ENCODE measurements at regions not wholly inside any gene's neighbourhood (a gene's known extent, or its start where the extent isn't known, plus 50 kb on each side); places are given as distances from the start of the nearest gene placed in this dataset.

GRCh38 chr1:213661302-213661701, 326.5 kb upstream of the PROX1 start:
- H3K4me1 ChIP-seq (ENCODE audit: insufficient read depth, low read length): no peaks in the 10 kb centered on the region
- no peaks in the 10 kb centered on the region for H3K36me3 ChIP-seq (ENCODE audit: low read depth, low read length)
- no peak for ATAC-seq

GRCh38 chr1:213666113-213666512, 321.7 kb upstream of the PROX1 start:
- intact Hi-C loops (cut with micrococcal nuclease): no loop called here
- TF ChIP-seq EZH2 (IDR thresholded peaks at IDR 0.05; ENCODE audit: low read length, unreplicated experiment) (no peak), EZH2phosphoT487 (IDR thresholded peaks at IDR 0.05; ENCODE audit: borderline replicate concordance, low read length) (no peak), CTCF (conservative IDR thresholded peaks at IDR 0.05; ENCODE audit: low read depth, low read length) (peak; percentile 20; the same call in 1 of the 2 replicates)
- no peak for ATAC-seq
- Histone ChIP-seq H3K4me1 (ENCODE audit: insufficient read depth, low read length) (no peaks in the 10 kb centered on the region), H3F3A (ENCODE audit: low read length, unreplicated experiment) (no peaks in the 10 kb centered on the region), H3K36me3 (ENCODE audit: low read depth, low read length) (no peaks in the 10 kb centered on the region), H3K4me2 (ENCODE audit: low read length) (no peak overlapping the region), H4K20me1 (ENCODE audit: low read length) (no peaks in the 10 kb centered on the region), H3K27me3 (ENCODE audit: low read length) (peaks cover 25% of the 10 kb centered on the region; the same call in 1 of the 2 replicates), H3K27ac (ENCODE audit: low read length) (no peak overlapping the region), H3K9me3 (ENCODE audit: low read length) (no peaks in the 10 kb centered on the region), H3K4me3 (ENCODE audit: low read length) (no peak overlapping the region), H3K9ac (ENCODE audit: low read length) (no peak overlapping the region), H2AFZ (ENCODE audit: low read length) (no peak overlapping the region), H3K79me2 (ENCODE audit: low read length) (no peaks in the 10 kb centered on the region), H3K9me2 (replicated peaks; ENCODE audit: low read length) (no peaks in the 10 kb centered on the region)
- no TSS peak for BruUV-seq (replicated peaks)
- ChIA-PET POLR2A (ENCODE audit: unreplicated experiment) (no interaction called here), CTCF (no interaction called here)
- no peak for DNase-seq

More at GRCh38 chr1:213661302-213661701, 326.5 kb upstream of the PROX1 start:
- Histone ChIP-seq H3K4me3 (ENCODE audit: low read length) (no peak overlapping the region), H3K9me3 (ENCODE audit: low read length) (no peaks in the 10 kb centered on the region), H3K9ac (ENCODE audit: low read length) (no peak overlapping the region), H3K9me2 (replicated peaks; ENCODE audit: low read length) (no peaks in the 10 kb centered on the region), H4K20me1 (ENCODE audit: low read length) (no peaks in the 10 kb centered on the region), H3K79me2 (ENCODE audit: low read length) (no peaks in the 10 kb centered on the region), H3F3A (ENCODE audit: low read length, unreplicated experiment) (no peaks in the 10 kb centered on the region), H3K4me2 (ENCODE audit: low read length) (no peak overlapping the region), H3K27me3 (ENCODE audit: low read length) (peaks cover 57% of the 10 kb centered on the region; the same call in 1 of the 2 replicates), H2AFZ (ENCODE audit: low read length) (no peak overlapping the region), H3K27ac (ENCODE audit: low read length) (no peak overlapping the region)
- intact Hi-C loops (cut with micrococcal nuclease): no loop called here
- TF ChIP-seq EZH2 (IDR thresholded peaks at IDR 0.05; ENCODE audit: low read length, unreplicated experiment) (no peak), EZH2phosphoT487 (IDR thresholded peaks at IDR 0.05; ENCODE audit: borderline replicate concordance, low read length) (no peak), CTCF (conservative IDR thresholded peaks at IDR 0.05; ENCODE audit: low read depth, low read length) (no peak)
- POLR2A ChIA-PET (ENCODE audit: unreplicated experiment): no interaction called here
- peak; percentile 32 for DNase-seq
- CTCF ChIA-PET: no interaction called here
- BruUV-seq (replicated peaks): no TSS peak

- Histone ChIP-seq H4K20me1 (ENCODE audit: low read length) (no peaks in the 10 kb centered on the region), H3K4me2 (ENCODE audit: low read length) (no peak overlapping the region), H3K9me2 (replicated peaks; ENCODE audit: low read length) (no peaks in the 10 kb centered on the region), H3K9me3 (ENCODE audit: low read length) (no peaks in the 10 kb centered on the region), H3K4me3 (ENCODE audit: low read length) (no peak overlapping the region), H3K79me2 (ENCODE audit: low read length) (no peaks in the 10 kb centered on the region), H3K36me3 (ENCODE audit: low read depth, low read length) (no peaks in the 10 kb centered on the region), H3K27ac (ENCODE audit: low read length) (no peak overlapping the region), H3K4me1 (ENCODE audit: insufficient read depth, low read length) (no peaks in the 10 kb centered on the region), H3F3A (ENCODE audit: low read length, unreplicated experiment) (no peaks in the 10 kb centered on the region), H3K27me3 (ENCODE audit: low read length) (peaks cover 20% of the 10 kb centered on the region; the same call in 1 of the 2 replicates), H3K9ac (ENCODE audit: low read length) (no peak overlapping the region), H2AFZ (ENCODE audit: low read length) (no peak overlapping the region)
- POLR2A ChIA-PET (ENCODE audit: unreplicated experiment): no interaction called here
- no peak for DNase-seq
- intact Hi-C loops (cut with micrococcal nuclease): no loop called here
- ATAC-seq: no peak
- TF ChIP-seq EZH2phosphoT487 (IDR thresholded peaks at IDR 0.05; ENCODE audit: borderline replicate concordance, low read length) (no peak), EZH2 (IDR thresholded peaks at IDR 0.05; ENCODE audit: low read length, unreplicated experiment) (no peak), CTCF (conservative IDR thresholded peaks at IDR 0.05; ENCODE audit: low read depth, low read length) (no peak)
- CTCF ChIA-PET: no interaction called here
- no TSS peak for BruUV-seq (replicated peaks)
Observed at GRCh38 chr1:213666922-213667321, 320.9 kb upstream of the PROX1 start.

All from PC-3 (cell line).